ENCODE measurements at regions not wholly inside any gene's neighbourhood (a gene's known extent, or its start where the extent isn't known, plus 50 kb on each side); places are given as distances from the start of the nearest gene placed in this dataset.

- H3K9me3 ChIP-seq (ENCODE audit: control insufficient read depth in 4 of 4, insufficient read depth in 3 of 4, low read length in 3 of 4): no peaks in the 10 kb centered on the region
- no peaks in the 10 kb centered on the region for H3K36me3 ChIP-seq (ENCODE audit: control insufficient read depth in 4 of 4, insufficient read depth in 4 of 4, low read length in 4 of 4)
- H3K4me1 ChIP-seq (ENCODE audit: control insufficient read depth in 5 of 5, insufficient read depth in 5 of 5, low read length in 5 of 5): peaks cover 0 to 21% (median 10%) of the 10 kb centered on the region in 5 donors
- no peak overlapping the region for H3K27ac ChIP-seq (ENCODE audit: low read depth in 1 of 2, low read length in 1 of 2)
- no peak overlapping the region for H3K4me3 ChIP-seq
- WGBS, 2 donors: 22 to 33% methylated on average over 2 of the region's 2 CpGs
- no peaks in the 10 kb centered on the region for H3K27me3 ChIP-seq (ENCODE audit: control insufficient read depth in 3 of 3, insufficient read depth in 3 of 3, low read length in 2 of 3)
- ATAC-seq (ENCODE audit: insufficient read depth, low FRiP score) (no peak), DNase-seq (peak in 2 of 3 donors; percentile 55 to 68)
- no peak for TF ChIP-seq CTCF (IDR thresholded peaks at IDR 0.05; ENCODE audit: control extremely low read depth, extremely low read depth)
- H3K9ac ChIP-seq (ENCODE audit: insufficient read depth in 1 of 2, low read length in 2 of 2): peak overlapping the region in 1 of 2 donors; percentile 51
These were observed 803.0 kb upstream of the ZNF608 start for GRCh38 chr5:125549322-125549911.

GRCh38 chr5:125550274-125550673 is 803.8 kb upstream of the ZNF608 start:
- no peak overlapping the region for H3K9ac ChIP-seq (ENCODE audit: insufficient read depth in 1 of 2, low read length in 2 of 2)
- no peaks in the 10 kb centered on the region for H3K27me3 ChIP-seq (ENCODE audit: control insufficient read depth in 3 of 3, insufficient read depth in 3 of 3, low read length in 2 of 3)
- peak; percentile 31 to 73 (median 61) for DNase-seq
- H3K9me3 ChIP-seq (ENCODE audit: control insufficient read depth in 4 of 4, insufficient read depth in 3 of 4, low read length in 3 of 4): no peaks in the 10 kb centered on the region
- no peak for ATAC-seq (ENCODE audit: insufficient read depth, low FRiP score)
- no peaks in the 10 kb centered on the region for H3K36me3 ChIP-seq (ENCODE audit: control insufficient read depth in 4 of 4, insufficient read depth in 4 of 4, low read length in 4 of 4)
- 33 to 35% methylated on average over 2 of the region's 2 CpGs for WGBS, 2 donors
- TF ChIP-seq CTCF (IDR thresholded peaks at IDR 0.05; ENCODE audit: control extremely low read depth, extremely low read depth): no peak
- H3K27ac ChIP-seq (ENCODE audit: low read depth in 1 of 2, low read length in 1 of 2): no peak overlapping the region
- H3K4me1 ChIP-seq (ENCODE audit: control insufficient read depth in 5 of 5, insufficient read depth in 5 of 5, low read length in 5 of 5): peaks cover 0 to 21% (median 10%) of the 10 kb centered on the region in 5 donors
- H3K4me3 ChIP-seq: no peak overlapping the region

GRCh38 chr5:125551246-125551645 is 804.8 kb upstream of the ZNF608 start:
- Histone ChIP-seq H3K9me3 (ENCODE audit: control insufficient read depth in 4 of 4, insufficient read depth in 3 of 4, low read length in 3 of 4) (no peaks in the 10 kb centered on the region), H3K9ac (ENCODE audit: insufficient read depth in 1 of 2, low read length in 2 of 2) (no peak overlapping the region), H3K4me3 (no peak overlapping the region), H3K36me3 (ENCODE audit: control insufficient read depth in 4 of 4, insufficient read depth in 4 of 4, low read length in 4 of 4) (no peaks in the 10 kb centered on the region), H3K27ac (ENCODE audit: low read depth in 1 of 2, low read length in 1 of 2) (no peak overlapping the region), H3K27me3 (ENCODE audit: control insufficient read depth in 3 of 3, insufficient read depth in 3 of 3, low read length in 2 of 3) (no peaks in the 10 kb centered on the region), H3K4me1 (ENCODE audit: control insufficient read depth in 5 of 5, insufficient read depth in 5 of 5, low read length in 5 of 5) (peaks cover 0 to 21% (median 10%) of the 10 kb centered on the region in 5 donors)
- ATAC-seq (ENCODE audit: insufficient read depth, low FRiP score) (no peak), DNase-seq (no peak)
- TF ChIP-seq CTCF (IDR thresholded peaks at IDR 0.05; ENCODE audit: control extremely low read depth, extremely low read depth): no peak

- no peak for TF ChIP-seq CTCF (IDR thresholded peaks at IDR 0.05; ENCODE audit: control extremely low read depth, extremely low read depth)
- Histone ChIP-seq H3K36me3 (ENCODE audit: control insufficient read depth in 4 of 4, insufficient read depth in 4 of 4, low read length in 4 of 4) (no peaks in the 10 kb centered on the region), H3K4me1 (ENCODE audit: control insufficient read depth in 5 of 5, insufficient read depth in 5 of 5, low read length in 5 of 5) (peaks cover 0 to 21% (median 10%) of the 10 kb centered on the region in 5 donors), H3K27ac (ENCODE audit: low read depth in 1 of 2, low read length in 1 of 2) (no peak overlapping the region), H3K4me3 (no peak overlapping the region), H3K9ac (ENCODE audit: insufficient read depth in 1 of 2, low read length in 2 of 2) (no peak overlapping the region), H3K9me3 (ENCODE audit: control insufficient read depth in 4 of 4, insufficient read depth in 3 of 4, low read length in 3 of 4) (no peaks in the 10 kb centered on the region), H3K27me3 (ENCODE audit: control insufficient read depth in 3 of 3, insufficient read depth in 3 of 3, low read length in 2 of 3) (no peaks in the 10 kb centered on the region)
- ATAC-seq (ENCODE audit: insufficient read depth, low FRiP score) (no peak), DNase-seq (no peak)
- WGBS, 2 donors: 95 to 98% methylated on average over 4 of the region's 4 CpGs
These were observed 805.4 kb upstream of the ZNF608 start for GRCh38 chr5:125551797-125552196.

Data from lung (tissue), 11 donors.